GM20000 (cell line): ENCODE measurements at regions not wholly inside any gene's neighbourhood (a gene's known extent, or its start where the extent isn't known, plus 50 kb on each side); places are given as distances from the start of the nearest gene placed in this dataset.

Source experiments
- DNase-seq: peaks from one replicate; pipeline ENCODE4 v3.0.0; 2012; ENCODE audit warnings: low spot score
- CTCF ChIP-seq: IDR thresholded peaks from 2 replicates; pipeline ENCODE4 v1.5.1; 2012; ENCODE audit warnings: mild to moderate bottlenecking, control low read depth; ENCODE audit errors: extremely low read depth, missing control alignments

- DNase-seq = no peak
- TF ChIP-seq CTCF = no peak
Observed at GRCh38 chr18:24685254-24685959, 225.0 kb downstream of the HRH4 start.

DNA sequence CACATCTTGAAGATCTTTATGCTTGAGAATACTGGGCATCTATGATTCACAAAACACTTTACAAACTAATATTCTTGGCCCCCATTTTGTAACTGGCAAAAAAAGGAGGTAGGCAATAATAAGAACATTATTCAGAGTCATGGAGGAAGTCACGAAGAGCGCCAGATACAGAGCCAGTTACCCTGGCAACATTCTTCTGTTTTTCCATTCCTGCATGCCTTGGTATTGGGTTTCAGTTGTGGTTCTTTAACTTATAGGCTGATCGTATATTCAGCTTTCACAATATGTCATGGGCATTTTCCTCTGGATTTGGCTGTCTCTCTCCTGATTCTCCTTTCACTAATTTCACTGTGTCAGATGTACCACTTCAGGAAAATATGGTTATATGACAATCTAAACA is 234.7 kb downstream of the HRH4 start:
- no peak for DNase-seq
- no peak for TF ChIP-seq CTCF

GRCh38 chr18:24702001-24702515 is 241.6 kb downstream of the HRH4 start:
- DNase-seq = no peak
- no peak for TF ChIP-seq CTCF

- no peak for DNase-seq
- no peak for TF ChIP-seq CTCF
Observed at GRCh38 chr18:24703316-24703715, 242.9 kb downstream of the HRH4 start.

GRCh38 chr18:24704946-24705630 is 244.7 kb downstream of the HRH4 start:
- TF ChIP-seq CTCF = no peak
- DNase-seq = no peak

DNA sequence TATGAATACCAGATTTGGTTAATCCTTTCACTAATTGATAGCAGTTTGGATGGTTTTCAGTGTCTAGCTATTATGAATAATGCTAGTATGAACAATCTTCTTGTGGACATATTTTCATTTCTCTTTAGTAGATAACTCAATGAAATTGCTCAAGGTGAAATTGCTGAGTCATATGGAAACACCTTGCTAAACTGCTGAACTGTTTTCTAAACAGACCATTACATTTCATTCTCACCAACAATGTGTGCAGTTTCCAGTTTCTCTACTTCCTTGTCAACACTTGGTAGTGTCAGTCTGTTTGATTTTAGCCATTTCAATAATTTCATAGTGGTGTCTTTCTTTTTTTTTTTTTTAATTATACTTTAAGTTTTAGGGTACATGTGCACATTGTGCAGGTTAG is 250.0 kb downstream of the HRH4 start:
- TF ChIP-seq CTCF = no peak
- no peak for DNase-seq

GRCh38 chr18:24719791-24720190 is 259.4 kb downstream of the HRH4 start:
- DNase-seq = no peak
- TF ChIP-seq CTCF = no peak
